ENCODE measurements at regions not wholly inside any gene's neighbourhood (a gene's known extent, or its start where the extent isn't known, plus 50 kb on each side); places are given as distances from the start of the nearest gene placed in this dataset.

DNA sequence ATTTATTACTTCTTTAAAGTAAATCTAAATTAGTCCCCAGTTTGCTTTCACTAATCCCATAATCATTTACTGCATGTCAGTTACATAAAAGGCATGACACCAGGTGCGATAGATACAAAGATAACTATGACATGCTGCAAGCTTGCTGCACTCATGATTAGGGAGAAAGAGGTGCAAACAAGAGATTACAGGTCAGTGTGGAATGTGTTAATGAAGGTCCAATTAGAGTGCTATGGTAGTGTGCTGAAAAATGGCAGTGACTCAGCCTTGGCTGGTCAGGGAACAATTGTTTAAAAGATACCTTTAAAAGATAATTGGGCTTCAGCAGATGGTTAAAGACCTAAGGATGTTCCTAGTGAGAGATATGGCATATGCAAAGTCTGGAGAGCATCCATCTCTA lies 352.6 kb upstream of the TGFBR2 start:
- TF ChIP-seq, protein P1, sequence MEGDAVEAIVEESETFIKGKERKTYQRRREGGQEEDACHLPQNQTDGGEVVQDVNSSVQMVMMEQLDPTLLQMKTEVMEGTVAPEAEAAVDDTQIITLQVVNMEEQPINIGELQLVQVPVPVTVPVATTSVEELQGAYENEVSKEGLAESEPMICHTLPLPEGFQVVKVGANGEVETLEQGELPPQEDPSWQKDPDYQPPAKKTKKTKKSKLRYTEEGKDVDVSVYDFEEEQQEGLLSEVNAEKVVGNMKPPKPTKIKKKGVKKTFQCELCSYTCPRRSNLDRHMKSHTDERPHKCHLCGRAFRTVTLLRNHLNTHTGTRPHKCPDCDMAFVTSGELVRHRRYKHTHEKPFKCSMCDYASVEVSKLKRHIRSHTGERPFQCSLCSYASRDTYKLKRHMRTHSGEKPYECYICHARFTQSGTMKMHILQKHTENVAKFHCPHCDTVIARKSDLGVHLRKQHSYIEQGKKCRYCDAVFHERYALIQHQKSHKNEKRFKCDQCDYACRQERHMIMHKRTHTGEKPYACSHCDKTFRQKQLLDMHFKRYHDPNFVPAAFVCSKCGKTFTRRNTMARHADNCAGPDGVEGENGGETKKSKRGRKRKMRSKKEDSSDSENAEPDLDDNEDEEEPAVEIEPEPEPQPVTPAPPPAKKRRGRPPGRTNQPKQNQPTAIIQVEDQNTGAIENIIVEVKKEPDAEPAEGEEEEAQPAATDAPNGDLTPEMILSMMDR (IDR thresholded peaks at IDR 0.05), result no peak
- TF ChIP-seq, protein P2, sequence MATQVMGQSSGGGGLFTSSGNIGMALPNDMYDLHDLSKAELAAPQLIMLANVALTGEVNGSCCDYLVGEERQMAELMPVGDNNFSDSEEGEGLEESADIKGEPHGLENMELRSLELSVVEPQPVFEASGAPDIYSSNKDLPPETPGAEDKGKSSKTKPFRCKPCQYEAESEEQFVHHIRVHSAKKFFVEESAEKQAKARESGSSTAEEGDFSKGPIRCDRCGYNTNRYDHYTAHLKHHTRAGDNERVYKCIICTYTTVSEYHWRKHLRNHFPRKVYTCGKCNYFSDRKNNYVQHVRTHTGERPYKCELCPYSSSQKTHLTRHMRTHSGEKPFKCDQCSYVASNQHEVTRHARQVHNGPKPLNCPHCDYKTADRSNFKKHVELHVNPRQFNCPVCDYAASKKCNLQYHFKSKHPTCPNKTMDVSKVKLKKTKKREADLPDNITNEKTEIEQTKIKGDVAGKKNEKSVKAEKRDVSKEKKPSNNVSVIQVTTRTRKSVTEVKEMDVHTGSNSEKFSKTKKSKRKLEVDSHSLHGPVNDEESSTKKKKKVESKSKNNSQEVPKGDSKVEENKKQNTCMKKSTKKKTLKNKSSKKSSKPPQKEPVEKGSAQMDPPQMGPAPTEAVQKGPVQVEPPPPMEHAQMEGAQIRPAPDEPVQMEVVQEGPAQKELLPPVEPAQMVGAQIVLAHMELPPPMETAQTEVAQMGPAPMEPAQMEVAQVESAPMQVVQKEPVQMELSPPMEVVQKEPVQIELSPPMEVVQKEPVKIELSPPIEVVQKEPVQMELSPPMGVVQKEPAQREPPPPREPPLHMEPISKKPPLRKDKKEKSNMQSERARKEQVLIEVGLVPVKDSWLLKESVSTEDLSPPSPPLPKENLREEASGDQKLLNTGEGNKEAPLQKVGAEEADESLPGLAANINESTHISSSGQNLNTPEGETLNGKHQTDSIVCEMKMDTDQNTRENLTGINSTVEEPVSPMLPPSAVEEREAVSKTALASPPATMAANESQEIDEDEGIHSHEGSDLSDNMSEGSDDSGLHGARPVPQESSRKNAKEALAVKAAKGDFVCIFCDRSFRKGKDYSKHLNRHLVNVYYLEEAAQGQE (IDR thresholded peaks at IDR 0.05; ENCODE audit: insufficient read depth in 1 of 2, low read depth in 2 of 2, low read length in 1 of 2), result no peak
- TF ChIP-seq POLR2AphosphoS5 (IDR thresholded peaks at IDR 0.05; ENCODE audit: low read depth, low read length) (no peak), TCF7L2 (IDR thresholded peaks at IDR 0.05; ENCODE audit: low read depth, low read length) (no peak)

Data from Panc1 (cell line).